OCI-LY1 (cell line): ENCODE measurements at regions not wholly inside any gene's neighbourhood (a gene's known extent, or its start where the extent isn't known, plus 50 kb on each side); places are given as distances from the start of the nearest gene placed in this dataset.

Source experiments
- H2AFZ ChIP-seq: fragments of 200-600 bp; sonication (generic), shearing (Covaris generic); 2 replicates; pipeline ENCODE4 v1.6.0; 2014; ENCODE audit warnings: antibody characterized with exemption, mild to moderate bottlenecking, low read length
- H3F3A ChIP-seq: fragments of 200-600 bp; sonication (generic), shearing (Covaris generic); 2 replicates; pipeline ENCODE4 v1.6.0; 2014; ENCODE audit warnings: mild to moderate bottlenecking, antibody characterized with exemption, low read length, moderate library complexity; ENCODE audit not compliant: insufficient read depth
- H3K27ac ChIP-seq: fragments of 200-600 bp; sonication (generic); 2 replicates; pipeline ENCODE4 v1.5.1; 2014; ENCODE audit warnings: low read length, mixed run types, mild to moderate bottlenecking, low read depth; ENCODE audit not compliant: poor library complexity, severe bottlenecking
- H3K27me3 ChIP-seq: fragments of 200-600 bp; sonication (generic); 2 replicates; pipeline ENCODE4 v1.6.0; 2014; ENCODE audit warnings: antibody characterized with exemption, mild to moderate bottlenecking, low read length, moderate library complexity; ENCODE audit not compliant: insufficient read depth
- H3K36me3 ChIP-seq: fragments of 200-600 bp; sonication (generic); 2 replicates; pipeline ENCODE4 v1.6.1; 2014; ENCODE audit warnings: mild to moderate bottlenecking, antibody characterized with exemption, low read length, moderate library complexity, mixed read lengths; ENCODE audit not compliant: insufficient read depth
- H3K4me1 ChIP-seq: fragments of 200-600 bp; sonication (generic); 2 replicates; pipeline ENCODE4 v1.5.1; 2014; ENCODE audit warnings: mild to moderate bottlenecking, low read length, moderate library complexity; ENCODE audit not compliant: insufficient read depth, severe bottlenecking
- H3K4me2 ChIP-seq: fragments of 200-600 bp; sonication (generic), shearing (Covaris generic); 2 replicates; pipeline ENCODE4 v1.6.1; 2014; ENCODE audit warnings: low read length
- H3K4me3 ChIP-seq: fragments of 200-600 bp; sonication (generic); 2 replicates; pipeline ENCODE4 v1.5.1; 2014; ENCODE audit warnings: low read length, low read depth, mild to moderate bottlenecking, mixed read lengths; ENCODE audit not compliant: poor library complexity, severe bottlenecking
- H3K79me2 ChIP-seq: fragments of 200-600 bp; shearing (Covaris generic); 2 replicates; pipeline ENCODE4 v1.6.1; 2016; ENCODE audit warnings: mixed run types, low read length, mixed read lengths; ENCODE audit not compliant: insufficient read depth
- H3K9ac ChIP-seq: fragments of 200-600 bp; sonication (generic), shearing (Covaris generic); 2 replicates; pipeline ENCODE4 v1.6.1; 2014; ENCODE audit warnings: mild to moderate bottlenecking, low read length, mixed read lengths
- H3K9me2 ChIP-seq: fragments of 200-600 bp; sonication (generic), shearing (Covaris generic); 2 replicates; pipeline ENCODE4 v1.6.1; 2014; ENCODE audit warnings: low read depth, mild to moderate bottlenecking, low read length, mixed read lengths
- H3K9me3 ChIP-seq: fragments of 200-600 bp; shearing (Covaris generic); 2 replicates; pipeline ENCODE4 v1.6.1; 2014; ENCODE audit warnings: low read length, mixed read lengths
- H4K20me1 ChIP-seq: fragments of 200-600 bp; sonication (generic), shearing (Covaris generic); 2 replicates; pipeline ENCODE4 v1.6.0; 2016; ENCODE audit warnings: mild to moderate bottlenecking, low read length; ENCODE audit not compliant: insufficient read depth
- CTCF ChIP-seq: fragments of 200-600 bp; sonication (generic), shearing (Covaris generic); IDR thresholded peaks from 2 replicates; pipeline ENCODE4 v1.5.1; 2017; ENCODE audit warnings: mild to moderate bottlenecking, antibody characterized with exemption, low read length, moderate library complexity, mixed read lengths
- EZH2 ChIP-seq: fragments of 200-600 bp; sonication (generic), shearing (Covaris generic); IDR thresholded peaks from 2 replicates; pipeline ENCODE4 v1.8.0; 2017; ENCODE audit warnings: borderline replicate concordance, mixed run types, mild to moderate bottlenecking, antibody characterized with exemption, low read length, moderate library complexity, mixed read lengths

DNA sequence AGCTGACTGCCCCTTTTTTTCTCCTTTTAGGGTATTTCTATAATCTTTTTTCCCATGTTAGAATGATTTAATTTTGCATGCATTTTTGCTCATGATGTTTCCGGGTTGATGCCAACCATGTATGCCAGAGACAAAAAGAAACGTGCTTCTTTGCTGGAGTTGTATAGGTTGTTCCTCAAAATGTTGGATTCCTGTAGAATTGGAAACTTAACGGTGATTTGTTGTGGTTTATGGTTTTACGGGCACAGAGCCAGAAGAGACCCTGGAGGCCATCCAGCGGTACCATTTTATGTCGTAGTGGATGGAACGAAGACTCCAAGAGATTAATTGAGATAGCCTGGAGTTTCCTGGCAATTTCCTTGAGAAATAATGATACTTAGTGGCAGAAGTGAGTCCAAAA is 481.5 kb upstream of the RGMA start:
- Histone ChIP-seq H3K27ac (no peak overlapping the region), H3K4me2 (no peak overlapping the region)

GRCh38 chr15:93566762-93567161 is 477.8 kb upstream of the RGMA start:
- Histone ChIP-seq H4K20me1 (no peaks in the 10 kb centered on the region), H3K4me3 (no peak overlapping the region), H3K4me1 (no peaks in the 10 kb centered on the region), H3K9ac (no peak overlapping the region), H2AFZ (no peak overlapping the region), H3K79me2 (no peaks in the 10 kb centered on the region), H3K9me3 (no peaks in the 10 kb centered on the region), H3K36me3 (no peaks in the 10 kb centered on the region), H3K4me2 (no peak overlapping the region), H3K27ac (no peak overlapping the region), H3K9me2 (no peaks in the 10 kb centered on the region), H3K27me3 (no peaks in the 10 kb centered on the region), H3F3A (no peaks in the 10 kb centered on the region)
- TF ChIP-seq CTCF = no peak
- TF ChIP-seq EZH2 = no peak

More for the DNA sequence above, 481.5 kb upstream of the RGMA start:
- no peak overlapping the region for H3K9ac ChIP-seq
- H2AFZ ChIP-seq = no peak overlapping the region
- H3K9me3 ChIP-seq = no peaks in the 10 kb centered on the region
- no peaks in the 10 kb centered on the region for H3K27me3 ChIP-seq
- TF ChIP-seq EZH2 (no peak), CTCF (no peak)
- H3F3A ChIP-seq = no peaks in the 10 kb centered on the region
- no peaks in the 10 kb centered on the region for H3K9me2 ChIP-seq
- no peaks in the 10 kb centered on the region for H4K20me1 ChIP-seq
- no peaks in the 10 kb centered on the region for H3K79me2 ChIP-seq
- H3K4me1 ChIP-seq = no peaks in the 10 kb centered on the region
- no peak overlapping the region for H3K4me3 ChIP-seq
- H3K36me3 ChIP-seq = no peaks in the 10 kb centered on the region

DNA sequence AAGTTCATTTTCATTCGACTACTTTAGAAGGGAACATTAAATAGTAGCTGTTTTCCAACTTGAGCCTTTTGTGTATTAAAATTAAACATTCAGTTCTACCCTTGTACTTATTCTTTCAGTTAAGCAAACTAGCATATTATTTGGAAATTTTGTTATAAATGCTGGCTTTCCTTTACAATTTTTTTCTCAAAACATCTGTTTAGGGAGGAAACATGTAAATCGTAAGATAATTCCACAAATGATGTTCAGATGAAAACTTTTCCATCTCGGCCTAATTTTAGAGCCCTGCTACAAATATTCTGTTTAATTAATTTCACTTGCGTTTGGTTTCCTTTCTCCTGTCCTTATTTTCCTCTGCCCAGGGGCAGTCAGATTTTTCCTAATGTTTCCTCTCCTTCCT is 476.2 kb upstream of the RGMA start:
- no peak overlapping the region for H3K9ac ChIP-seq
- H3K4me1 ChIP-seq = no peaks in the 10 kb centered on the region
- H3K36me3 ChIP-seq = no peaks in the 10 kb centered on the region
- no peaks in the 10 kb centered on the region for H3F3A ChIP-seq
- H3K9me2 ChIP-seq = no peaks in the 10 kb centered on the region
- no peaks in the 10 kb centered on the region for H3K9me3 ChIP-seq
- H2AFZ ChIP-seq = no peak overlapping the region
- no peaks in the 10 kb centered on the region for H4K20me1 ChIP-seq
- no peaks in the 10 kb centered on the region for H3K79me2 ChIP-seq
- no peak overlapping the region for H3K27ac ChIP-seq
- no peak overlapping the region for H3K4me2 ChIP-seq
- H3K4me3 ChIP-seq = no peak overlapping the region
- TF ChIP-seq CTCF (no peak), EZH2 (no peak)
- H3K27me3 ChIP-seq = no peaks in the 10 kb centered on the region
